T-helper 1 cell (primary cell): ENCODE measurements at regions not wholly inside any gene's neighbourhood (a gene's known extent, or its start where the extent isn't known, plus 50 kb on each side); places are given as distances from the start of the nearest gene placed in this dataset.
"Not testable (repeated sequence)": the region's sequence is repeated elsewhere in the genome, so short reads cannot be mapped to it uniquely, and the experiment has no call there.

ENCODE experiments used
- DNase-seq, 5 donors: peaks; one replicate each; pipeline ENCODE4 v3.0.0-alpha.2; 2012 to 2020

- peak in 1 of 5 donors; percentile 16 for DNase-seq
These were observed 165.2 kb downstream of the GNAT3 start for GRCh38 chr7:80346704-80347103.

GRCh38 chr7:80335511-80336231 is 176.2 kb downstream of the GNAT3 start:
- DNase-seq, result no peak

GRCh38 chr7:80334908-80335307 is 177.0 kb downstream of the GNAT3 start:
- DNase-seq, result no peak

GRCh38 chr7:80334196-80334595 is 177.7 kb downstream of the GNAT3 start:
- DNase-seq, result no peak

- DNase-seq, result no peak
These were observed 178.8 kb downstream of the GNAT3 start for GRCh38 chr7:80333040-80333439.

- DNase-seq, result no peak
These were observed 181.4 kb downstream of the GNAT3 start for GRCh38 chr7:80330434-80330833.

GRCh38 chr7:80324032-80324431 is 187.8 kb downstream of the GNAT3 start:
- DNase-seq, result no peak

- DNase-seq, result no peak
These were observed 184.8 kb downstream of the GNAI1 start for GRCh38 chr7:80319461-80319860.

- no peak for DNase-seq
These were observed 183.4 kb downstream of the GNAI1 start for GRCh38 chr7:80318081-80318480.

GRCh38 chr7:80316811-80317210 is 182.2 kb downstream of the GNAI1 start:
- DNase-seq, result no peak

GRCh38 chr7:80313716-80314115 is 179.1 kb downstream of the GNAI1 start:
- no peak for DNase-seq

GRCh38 chr7:80313067-80313626 is 178.5 kb downstream of the GNAI1 start:
- no peak for DNase-seq

GRCh38 chr7:80312139-80312661 is 177.6 kb downstream of the GNAI1 start:
- peak in 1 of 5 donors; percentile 1 for DNase-seq

- DNase-seq, result no peak
These were observed 176.7 kb downstream of the GNAI1 start for GRCh38 chr7:80311313-80311712.

- no peak for DNase-seq
These were observed 175.4 kb downstream of the GNAI1 start for GRCh38 chr7:80309971-80310549.

- no peak for DNase-seq
These were observed 174.7 kb downstream of the GNAI1 start for GRCh38 chr7:80309377-80309776.

GRCh38 chr7:80307227-80307856 is 172.7 kb downstream of the GNAI1 start:
- DNase-seq, result no peak

- DNase-seq, result no peak
These were observed 168.7 kb downstream of the GNAI1 start for GRCh38 chr7:80303315-80303714.

GRCh38 chr7:80302636-80303035 is 168.0 kb downstream of the GNAI1 start:
- no peak for DNase-seq

- no peak for DNase-seq
These were observed 167.4 kb downstream of the GNAI1 start for GRCh38 chr7:80302078-80302477.

- no peak for DNase-seq
These were observed 163.6 kb downstream of the GNAI1 start for GRCh38 chr7:80298201-80298600.

- no peak for DNase-seq
These were observed 159.7 kb downstream of the GNAI1 start for GRCh38 chr7:80294346-80294745.

GRCh38 chr7:80292634-80293033 is 158.0 kb downstream of the GNAI1 start:
- DNase-seq, result not testable (repeated sequence)
